HepG2 (cell line): ENCODE measurements at regions not wholly inside any gene's neighbourhood (a gene's known extent, or its start where the extent isn't known, plus 50 kb on each side); places are given as distances from the start of the nearest gene placed in this dataset.

Experiments used
- ATAC-seq: fragments of 200-7000 bp; cut with Tn5 transposase; 3 replicates; pipeline ENCODE4 v1.9.1; 2020; ENCODE audit warnings: mild to moderate bottlenecking, moderate library complexity
- BruUV-seq: library from RNA; stranded (reverse); fragments of 400-500 nt; replicated peaks from 2 replicates; lab custom pipeline; 2021; lab: Mats Ljungman, UMichigan
- CTCF ChIA-PET: fragments of 300-600 bp; formaldehyde crosslinking; extraction: SDS; loops from one replicate; lab custom pipeline; 2021; ENCODE audit warnings: low total read pairs, inconsistent platforms, low intra/inter-chr PET ratio; lab: Yijun Ruan, JAX
- POLR2A ChIA-PET: fragments of 350-600 bp; sonication (Branson Sonifier 250); formaldehyde crosslinking; loops from one replicate; lab custom pipeline; 2020; ENCODE audit warnings: antibody characterized with exemption, inconsistent platforms; lab: Yijun Ruan, JAX
- DNase-seq: peaks from one replicate; pipeline ENCODE4 v3.0.0-alpha.2; 2015; ENCODE audit warnings: low spot score
- FAIRE-seq: peaks from 3 replicates; lab custom pipeline; 2011; peaks lifted over from hg19 to GRCh38; lab: Jason Lieb, UNC
- H2AFZ ChIP-seq: one replicate; pipeline ENCODE4 v1.6.1; 2011; ENCODE audit warnings: low read length, inconsistent platforms
- H3K27ac ChIP-seq: fragments of 300-600 bp; 3 replicates; pipeline ENCODE4 v1.8.0; 2011; ENCODE audit warnings: mixed run types, mild to moderate bottlenecking, mixed read lengths, low read length, inconsistent platforms; ENCODE audit not compliant: insufficient read depth; ENCODE audit errors: extremely low read length
- H3K27me3 ChIP-seq, 2 experiments: fragments of 200-600 bp in 1 of 2; 2 replicates in 1 of 2; 3 replicates in 1 of 2; pipeline versions ENCODE4 v1.6.0 to v1.8.0; 2011; ENCODE audit warnings: low read length in 2 of 2, mild to moderate bottlenecking in 2 of 2, moderate library complexity in 2 of 2, inconsistent platforms in 1 of 2; ENCODE audit not compliant: insufficient read depth in 2 of 2, control insufficient read depth in 1 of 2
- H3K36me3 ChIP-seq, 2 experiments: fragments of 200-600 bp in 1 of 2; replicated peaks in 1 of 2; 2 replicates in 1 of 2; 3 replicates in 1 of 2; pipeline versions ENCODE4 v1.5.1 to v1.8.0; 2011; ENCODE audit warnings: low read length in 2 of 2, inconsistent platforms in 1 of 2; ENCODE audit not compliant: insufficient read depth in 2 of 2, control insufficient read depth in 1 of 2
- H3K4me1 ChIP-seq: 2 replicates; pipeline ENCODE4 v1.5.1; 2012; ENCODE audit warnings: low read length, inconsistent platforms; ENCODE audit not compliant: insufficient read depth
- H3K4me2 ChIP-seq: 2 replicates; pipeline ENCODE4 v1.6.0; 2011; ENCODE audit warnings: low read depth, low read length, inconsistent platforms
- H3K4me3 ChIP-seq, 3 experiments: fragments of 200-600 bp in 1 of 3; sonication (generic), shearing (Covaris generic) in 1 of 3; replicated peaks in 1 of 3; 2 replicates each; pipeline ENCODE4 v1.5.1; 2011 to 2016; ENCODE audit warnings: low read length in 3 of 3, inconsistent platforms in 2 of 3, low read depth in 2 of 3, mild to moderate bottlenecking in 2 of 3, control low read depth in 1 of 3, mixed read lengths in 1 of 3; ENCODE audit not compliant: insufficient read depth in 1 of 3
- H3K79me2 ChIP-seq: one replicate; pipeline ENCODE4 v1.6.1; 2011; ENCODE audit warnings: low read length, inconsistent platforms; ENCODE audit not compliant: insufficient read depth
- H3K9ac ChIP-seq: 2 replicates; pipeline ENCODE4 v1.6.0; 2011; ENCODE audit warnings: mild to moderate bottlenecking, low read depth, low read length, inconsistent platforms; ENCODE audit not compliant: insufficient read depth
- H3K9me3 ChIP-seq: 2 replicates; pipeline ENCODE4 v1.5.1; 2012; ENCODE audit warnings: mild to moderate bottlenecking, low read length
- H4K20me1 ChIP-seq: 2 replicates; pipeline ENCODE4 v1.6.0; 2011; ENCODE audit warnings: inconsistent platforms, mild to moderate bottlenecking, low read length, moderate library complexity; ENCODE audit not compliant: insufficient read depth
- CSRNP1 ChIP-seq: sonication (generic); formaldehyde crosslinking; IDR thresholded peaks from 2 replicates; pipeline ENCODE4 v1.8.1; 2023; ENCODE audit warnings: mild to moderate bottlenecking, missing genetic modification reagents
- DPF2 ChIP-seq: sonication (generic); formaldehyde crosslinking; IDR thresholded peaks from 2 replicates; pipeline ENCODE4 v1.4.0; 2020; ENCODE audit warnings: mild to moderate bottlenecking, low read depth, missing genetic modification reagents, borderline replicate concordance
- HDAC6 ChIP-seq: fragments of 200-600 bp; sonication (generic); IDR thresholded peaks from 2 replicates; pipeline ENCODE4 v1.7.0; 2017; ENCODE audit warnings: mild to moderate bottlenecking, antibody characterized with exemption, low read length, low read depth
- HMGA1 ChIP-seq: sonication (generic); formaldehyde crosslinking; conservative IDR thresholded peaks from 2 replicates; pipeline ENCODE4 v1.4.0; 2020; ENCODE audit warnings: missing genetic modification reagents
- HNRNPH1 ChIP-seq: fragments of 200-400 bp; formaldehyde crosslinking; optimal IDR thresholded peaks from 2 replicates; pipeline ENCODE3; 2017; ENCODE audit warnings: mild to moderate bottlenecking, low read depth, low read length
- JARID2 ChIP-seq: sonication (generic); formaldehyde crosslinking; IDR thresholded peaks from 2 replicates; pipeline ENCODE4 v1.8.1; 2023; ENCODE audit warnings: missing genetic modification reagents, inconsistent platforms; ENCODE audit not compliant: insufficient replicate concordance
- MTF1 ChIP-seq: sonication (generic); formaldehyde crosslinking; IDR thresholded peaks from 2 replicates; pipeline ENCODE4 v1.5.0; 2020; ENCODE audit warnings: missing genetic modification reagents
- NFAT5 ChIP-seq: sonication (generic); formaldehyde crosslinking; IDR thresholded peaks from 2 replicates; pipeline ENCODE4 v1.4.0; 2020; ENCODE audit warnings: missing genetic modification reagents
- NONO ChIP-seq, 2 experiments: fragments of 450-650 bp in 1 of 2; sonication (generic) in 1 of 2; formaldehyde crosslinking in 1 of 2; IDR thresholded peaks in 1 of 2; conservative IDR thresholded peaks in 1 of 2; 2 replicates each; pipeline versions ENCODE4 v1.6.1 to v1.8.0; 2017 to 2022; ENCODE audit warnings: mild to moderate bottlenecking in 1 of 2, missing genetic modification reagents in 1 of 2, moderate library complexity in 1 of 2
- SYNCRIP ChIP-seq: fragments of 200-400 bp; formaldehyde crosslinking; IDR thresholded peaks from 2 replicates; pipeline ENCODE4 v1.6.1; 2018; ENCODE audit warnings: mild to moderate bottlenecking, low read depth, low read length; ENCODE audit not compliant: insufficient read depth
- TSC22D2 ChIP-seq: sonication (generic); formaldehyde crosslinking; IDR thresholded peaks from 2 replicates; pipeline ENCODE4 v1.5.1; 2020; ENCODE audit warnings: missing genetic modification reagents, mild to moderate bottlenecking, borderline replicate concordance
- ZFP1 ChIP-seq: IDR thresholded peaks from 2 replicates; pipeline ENCODE4 v1.6.1; 2016
- ZNF24 ChIP-seq: fragments of 450-650 bp; IDR thresholded peaks from 2 replicates; pipeline ENCODE4 v1.6.1; 2017; ENCODE audit warnings: antibody characterized with exemption, mild to moderate bottlenecking
- ZNF432 ChIP-seq: sonication (generic); formaldehyde crosslinking; IDR thresholded peaks from 2 replicates; pipeline ENCODE4 v1.5.0; 2020; ENCODE audit warnings: missing genetic modification reagents, mild to moderate bottlenecking, borderline replicate concordance
- ZNF737 ChIP-seq: sonication (generic); formaldehyde crosslinking; IDR thresholded peaks from 2 replicates; pipeline ENCODE4 v1.5.0; 2020; ENCODE audit warnings: missing genetic modification reagents, mild to moderate bottlenecking, borderline replicate concordance
- WGBS: methylation state at CpG from one replicate; pipeline ENCODE4 v1.1.6; 2017; ENCODE audit warnings: low lambda C conversion rate; 5-methylcytosine and 5-hydroxymethylcytosine counted together
- in situ Hi-C: cut with HindIII; loops from 2 replicates; pipeline ENCODE4 v1.10.0; 2017; ENCODE audit warnings: low pct_unique_long_range_greater_than_20kb; ENCODE audit not compliant: extremely low pct_ligation_motif_present
- intact Hi-C: fragments of 100-400 bp; cut with micrococcal nuclease; formaldehyde crosslinking; loops from one replicate; pipeline ENCODE4 v1.10.0; 2022; ENCODE audit not compliant: unreplicated experiment
- TF ChIP-seq, protein P1 (sequence below): sonication (generic); formaldehyde crosslinking; IDR thresholded peaks from 2 replicates; pipeline ENCODE4 v1.4.0; 2020; ENCODE audit warnings: mild to moderate bottlenecking, missing genetic modification reagents
- TF ChIP-seq, protein P2 (sequence below): sonication (generic); formaldehyde crosslinking; IDR thresholded peaks from 2 replicates; pipeline ENCODE4 v1.4.0; 2020; ENCODE audit warnings: missing genetic modification reagents

DNA sequence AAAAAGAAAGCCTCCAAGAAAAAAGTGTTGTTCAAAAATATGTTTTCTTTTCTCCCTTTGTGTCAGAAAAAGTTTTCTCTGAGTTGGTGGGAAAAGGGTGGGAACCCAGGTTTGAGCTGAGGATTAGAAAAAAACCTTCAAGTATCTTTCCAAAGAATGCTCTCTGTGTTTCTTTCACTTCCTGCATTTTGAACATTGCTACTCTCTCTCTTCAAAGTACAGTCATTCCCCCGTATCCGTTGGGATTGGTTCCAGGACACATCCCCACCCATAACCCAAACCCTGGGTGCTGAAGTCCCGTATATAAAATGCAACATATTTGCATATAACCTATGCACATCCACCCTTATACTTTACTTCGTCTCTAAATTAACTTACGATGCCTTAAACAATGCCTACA is 139.6 kb downstream of the TMCO5A start:
- Histone ChIP-seq H3K27ac (no peak overlapping the region), H3K9ac (no peak overlapping the region), H3K4me3 (peak overlapping the region in 2 of 3 experiments; percentile 56 to 62; a peak in 4 of 6 replicates), H3K9me3 (no peaks in the 10 kb centered on the region), H3K79me2 (no peaks in the 10 kb centered on the region), H3K4me1 (peaks cover 15% of the 10 kb centered on the region), H2AFZ (peak overlapping the region; percentile 99), H3K4me2 (peak overlapping the region; percentile 87), H4K20me1 (no peaks in the 10 kb centered on the region), H3K36me3 (no peaks in the 10 kb centered on the region), H3K27me3 (no peaks in the 10 kb centered on the region; a peak in 1 of 5 replicates)
- ChIA-PET POLR2A (interaction anchor here (2.7 kb wide), 1 partner anchor 178 kb away, joined by 29 read pairs; the partner anchor contains the start of gene SPRED1), CTCF (no interaction called here)
- in situ Hi-C loops: loop anchor here (5.0 to 10.0 kb wide), 2 partner anchors 181 to 278 kb away; partner anchors contain the start of gene SPRED1
- ATAC-seq: no peak
- no peak for FAIRE-seq
- intact Hi-C loops: no loop called here
- WGBS: 90% methylated on average over 5 of the region's 5 CpGs
- BruUV-seq: no TSS peak
- DNase-seq: no peak
- TF ChIP-seq TSC22D2 (CRISPR knock-in tag) (no peak), HMGA1 (CRISPR knock-in tag) (no peak), DPF2 (CRISPR knock-in tag) (no peak), ZNF737 (CRISPR knock-in tag) (no peak), ZNF432 (no peak), HNRNPH1 (no peak), ZNF24 (no peak), ZFP1 (CRISPR knock-in tag) (no peak), NONO (IDR thresholded peaks at IDR 0.05) (no peak), NONO (CRISPR knock-in tag; conservative IDR thresholded peaks at IDR 0.05) (no peak), CSRNP1 (no peak), NFAT5 (CRISPR knock-in tag) (no peak), MTF1 (CRISPR knock-in tag) (no peak), JARID2 (CRISPR knock-in tag) (no peak), HDAC6 (no peak), SYNCRIP (no peak)
- TF ChIP-seq, protein P1, sequence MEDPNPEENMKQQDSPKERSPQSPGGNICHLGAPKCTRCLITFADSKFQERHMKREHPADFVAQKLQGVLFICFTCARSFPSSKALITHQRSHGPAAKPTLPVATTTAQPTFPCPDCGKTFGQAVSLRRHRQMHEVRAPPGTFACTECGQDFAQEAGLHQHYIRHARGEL: no peak
- TF ChIP-seq, protein P2, sequence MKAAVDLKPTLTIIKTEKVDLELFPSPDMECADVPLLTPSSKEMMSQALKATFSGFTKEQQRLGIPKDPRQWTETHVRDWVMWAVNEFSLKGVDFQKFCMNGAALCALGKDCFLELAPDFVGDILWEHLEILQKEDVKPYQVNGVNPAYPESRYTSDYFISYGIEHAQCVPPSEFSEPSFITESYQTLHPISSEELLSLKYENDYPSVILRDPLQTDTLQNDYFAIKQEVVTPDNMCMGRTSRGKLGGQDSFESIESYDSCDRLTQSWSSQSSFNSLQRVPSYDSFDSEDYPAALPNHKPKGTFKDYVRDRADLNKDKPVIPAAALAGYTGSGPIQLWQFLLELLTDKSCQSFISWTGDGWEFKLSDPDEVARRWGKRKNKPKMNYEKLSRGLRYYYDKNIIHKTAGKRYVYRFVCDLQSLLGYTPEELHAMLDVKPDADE (CRISPR knock-in tag): no peak
